ENCODE measurements at regions not wholly inside any gene's neighbourhood (a gene's known extent, or its start where the extent isn't known, plus 50 kb on each side); places are given as distances from the start of the nearest gene placed in this dataset.

DNA sequence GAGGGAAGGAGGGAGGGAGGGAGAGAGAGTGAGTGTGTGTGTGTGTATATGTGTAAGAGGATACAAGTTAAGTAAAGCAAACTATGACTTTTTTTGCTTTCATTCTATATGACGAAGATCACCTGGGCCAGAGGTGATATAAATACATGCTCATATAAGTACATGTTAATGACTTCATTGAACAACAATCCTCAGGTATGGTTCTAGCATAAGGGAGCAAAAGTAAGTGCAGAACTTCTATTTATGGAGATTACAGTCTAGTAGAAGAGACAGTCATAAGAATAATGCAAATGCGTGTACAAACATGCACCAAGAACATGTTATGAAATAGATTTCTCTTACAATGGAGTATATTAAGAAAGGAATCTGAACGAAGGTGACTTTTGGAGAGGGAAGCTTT lies 1804.0 kb downstream of the MAT2B start:
- CTCF ChIA-PET = no interaction called here
- POLR2A ChIA-PET = no interaction called here

More for the DNA sequence above, 1804.0 kb downstream of the MAT2B start:
- Mint-ChIP-seq H3K4me3 (no peak overlapping the region), H3K27me3 (ENCODE audit: low read depth) (no peaks in the 10 kb centered on the region), H3K4me1 (no peaks in the 10 kb centered on the region), H3K36me3 (0 out of 2 replicates have a peak, but pooled peaks cover 6% of the 10 kb centered on the region), H3K9me3 (peaks cover 25% of the 10 kb centered on the region), H3K27ac (no peak overlapping the region)
- DNase-seq (ENCODE audit: low spot score) = no peak
- no peak for ATAC-seq
- no peak for TF ChIP-seq ZNF396 (CRISPR knock-in tag; IDR thresholded peaks at IDR 0.05; ENCODE audit: borderline replicate concordance)
- TF ChIP-seq, protein P1, sequence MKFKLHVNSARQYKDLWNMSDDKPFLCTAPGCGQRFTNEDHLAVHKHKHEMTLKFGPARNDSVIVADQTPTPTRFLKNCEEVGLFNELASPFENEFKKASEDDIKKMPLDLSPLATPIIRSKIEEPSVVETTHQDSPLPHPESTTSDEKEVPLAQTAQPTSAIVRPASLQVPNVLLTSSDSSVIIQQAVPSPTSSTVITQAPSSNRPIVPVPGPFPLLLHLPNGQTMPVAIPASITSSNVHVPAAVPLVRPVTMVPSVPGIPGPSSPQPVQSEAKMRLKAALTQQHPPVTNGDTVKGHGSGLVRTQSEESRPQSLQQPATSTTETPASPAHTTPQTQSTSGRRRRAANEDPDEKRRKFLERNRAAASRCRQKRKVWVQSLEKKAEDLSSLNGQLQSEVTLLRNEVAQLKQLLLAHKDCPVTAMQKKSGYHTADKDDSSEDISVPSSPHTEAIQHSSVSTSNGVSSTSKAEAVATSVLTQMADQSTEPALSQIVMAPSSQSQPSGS (CRISPR knock-in tag; IDR thresholded peaks at IDR 0.05; ENCODE audit: borderline replicate concordance, low read depth) = no peak
- no peak for TF ChIP-seq SMAD4 (CRISPR knock-in tag; IDR thresholded peaks at IDR 0.05)
- TF ChIP-seq, protein P2, sequence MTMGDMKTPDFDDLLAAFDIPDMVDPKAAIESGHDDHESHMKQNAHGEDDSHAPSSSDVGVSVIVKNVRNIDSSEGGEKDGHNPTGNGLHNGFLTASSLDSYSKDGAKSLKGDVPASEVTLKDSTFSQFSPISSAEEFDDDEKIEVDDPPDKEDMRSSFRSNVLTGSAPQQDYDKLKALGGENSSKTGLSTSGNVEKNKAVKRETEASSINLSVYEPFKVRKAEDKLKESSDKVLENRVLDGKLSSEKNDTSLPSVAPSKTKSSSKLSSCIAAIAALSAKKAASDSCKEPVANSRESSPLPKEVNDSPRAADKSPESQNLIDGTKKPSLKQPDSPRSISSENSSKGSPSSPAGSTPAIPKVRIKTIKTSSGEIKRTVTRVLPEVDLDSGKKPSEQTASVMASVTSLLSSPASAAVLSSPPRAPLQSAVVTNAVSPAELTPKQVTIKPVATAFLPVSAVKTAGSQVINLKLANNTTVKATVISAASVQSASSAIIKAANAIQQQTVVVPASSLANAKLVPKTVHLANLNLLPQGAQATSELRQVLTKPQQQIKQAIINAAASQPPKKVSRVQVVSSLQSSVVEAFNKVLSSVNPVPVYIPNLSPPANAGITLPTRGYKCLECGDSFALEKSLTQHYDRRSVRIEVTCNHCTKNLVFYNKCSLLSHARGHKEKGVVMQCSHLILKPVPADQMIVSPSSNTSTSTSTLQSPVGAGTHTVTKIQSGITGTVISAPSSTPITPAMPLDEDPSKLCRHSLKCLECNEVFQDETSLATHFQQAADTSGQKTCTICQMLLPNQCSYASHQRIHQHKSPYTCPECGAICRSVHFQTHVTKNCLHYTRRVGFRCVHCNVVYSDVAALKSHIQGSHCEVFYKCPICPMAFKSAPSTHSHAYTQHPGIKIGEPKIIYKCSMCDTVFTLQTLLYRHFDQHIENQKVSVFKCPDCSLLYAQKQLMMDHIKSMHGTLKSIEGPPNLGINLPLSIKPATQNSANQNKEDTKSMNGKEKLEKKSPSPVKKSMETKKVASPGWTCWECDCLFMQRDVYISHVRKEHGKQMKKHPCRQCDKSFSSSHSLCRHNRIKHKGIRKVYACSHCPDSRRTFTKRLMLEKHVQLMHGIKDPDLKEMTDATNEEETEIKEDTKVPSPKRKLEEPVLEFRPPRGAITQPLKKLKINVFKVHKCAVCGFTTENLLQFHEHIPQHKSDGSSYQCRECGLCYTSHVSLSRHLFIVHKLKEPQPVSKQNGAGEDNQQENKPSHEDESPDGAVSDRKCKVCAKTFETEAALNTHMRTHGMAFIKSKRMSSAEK (CRISPR knock-in tag; IDR thresholded peaks at IDR 0.05; ENCODE audit: borderline replicate concordance) = no peak
- TF ChIP-seq, protein P3, sequence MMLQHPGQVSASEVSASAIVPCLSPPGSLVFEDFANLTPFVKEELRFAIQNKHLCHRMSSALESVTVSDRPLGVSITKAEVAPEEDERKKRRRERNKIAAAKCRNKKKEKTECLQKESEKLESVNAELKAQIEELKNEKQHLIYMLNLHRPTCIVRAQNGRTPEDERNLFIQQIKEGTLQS (CRISPR knock-in tag; conservative IDR thresholded peaks at IDR 0.05) = no peak
- no peak for TF ChIP-seq NFYB (CRISPR knock-in tag; conservative IDR thresholded peaks at IDR 0.05; ENCODE audit: low read depth)
- TF ChIP-seq, protein P4, sequence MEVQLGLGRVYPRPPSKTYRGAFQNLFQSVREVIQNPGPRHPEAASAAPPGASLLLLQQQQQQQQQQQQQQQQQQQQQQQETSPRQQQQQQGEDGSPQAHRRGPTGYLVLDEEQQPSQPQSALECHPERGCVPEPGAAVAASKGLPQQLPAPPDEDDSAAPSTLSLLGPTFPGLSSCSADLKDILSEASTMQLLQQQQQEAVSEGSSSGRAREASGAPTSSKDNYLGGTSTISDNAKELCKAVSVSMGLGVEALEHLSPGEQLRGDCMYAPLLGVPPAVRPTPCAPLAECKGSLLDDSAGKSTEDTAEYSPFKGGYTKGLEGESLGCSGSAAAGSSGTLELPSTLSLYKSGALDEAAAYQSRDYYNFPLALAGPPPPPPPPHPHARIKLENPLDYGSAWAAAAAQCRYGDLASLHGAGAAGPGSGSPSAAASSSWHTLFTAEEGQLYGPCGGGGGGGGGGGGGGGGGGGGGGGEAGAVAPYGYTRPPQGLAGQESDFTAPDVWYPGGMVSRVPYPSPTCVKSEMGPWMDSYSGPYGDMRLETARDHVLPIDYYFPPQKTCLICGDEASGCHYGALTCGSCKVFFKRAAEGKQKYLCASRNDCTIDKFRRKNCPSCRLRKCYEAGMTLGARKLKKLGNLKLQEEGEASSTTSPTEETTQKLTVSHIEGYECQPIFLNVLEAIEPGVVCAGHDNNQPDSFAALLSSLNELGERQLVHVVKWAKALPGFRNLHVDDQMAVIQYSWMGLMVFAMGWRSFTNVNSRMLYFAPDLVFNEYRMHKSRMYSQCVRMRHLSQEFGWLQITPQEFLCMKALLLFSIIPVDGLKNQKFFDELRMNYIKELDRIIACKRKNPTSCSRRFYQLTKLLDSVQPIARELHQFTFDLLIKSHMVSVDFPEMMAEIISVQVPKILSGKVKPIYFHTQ (CRISPR knock-in tag; IDR thresholded peaks at IDR 0.05) = no peak
- TF ChIP-seq TP53 (CRISPR knock-in tag; IDR thresholded peaks at IDR 0.05) = no peak
- no peak for TF ChIP-seq OVOL2 (CRISPR knock-in tag; IDR thresholded peaks at IDR 0.05; ENCODE audit: borderline replicate concordance)
- TF ChIP-seq FOXJ3 (CRISPR knock-in tag; IDR thresholded peaks at IDR 0.05; ENCODE audit: borderline replicate concordance) = no peak
- TF ChIP-seq ATF1 (CRISPR knock-in tag; IDR thresholded peaks at IDR 0.05) = no peak
- TF ChIP-seq, protein P5, sequence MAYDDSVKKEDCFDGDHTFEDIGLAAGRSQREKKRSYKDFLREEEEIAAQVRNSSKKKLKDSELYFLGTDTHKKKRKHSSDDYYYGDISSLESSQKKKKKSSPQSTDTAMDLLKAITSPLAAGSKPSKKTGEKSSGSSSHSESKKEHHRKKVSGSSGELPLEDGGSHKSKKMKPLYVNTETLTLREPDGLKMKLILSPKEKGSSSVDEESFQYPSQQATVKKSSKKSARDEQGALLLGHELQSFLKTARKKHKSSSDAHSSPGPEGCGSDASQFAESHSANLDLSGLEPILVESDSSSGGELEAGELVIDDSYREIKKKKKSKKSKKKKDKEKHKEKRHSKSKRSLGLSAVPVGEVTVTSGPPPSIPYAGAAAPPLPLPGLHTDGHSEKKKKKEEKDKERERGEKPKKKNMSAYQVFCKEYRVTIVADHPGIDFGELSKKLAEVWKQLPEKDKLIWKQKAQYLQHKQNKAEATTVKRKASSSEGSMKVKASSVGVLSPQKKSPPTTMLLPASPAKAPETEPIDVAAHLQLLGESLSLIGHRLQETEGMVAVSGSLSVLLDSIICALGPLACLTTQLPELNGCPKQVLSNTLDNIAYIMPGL (CRISPR knock-in tag; IDR thresholded peaks at IDR 0.05) = no peak
- TF ChIP-seq, protein P6, sequence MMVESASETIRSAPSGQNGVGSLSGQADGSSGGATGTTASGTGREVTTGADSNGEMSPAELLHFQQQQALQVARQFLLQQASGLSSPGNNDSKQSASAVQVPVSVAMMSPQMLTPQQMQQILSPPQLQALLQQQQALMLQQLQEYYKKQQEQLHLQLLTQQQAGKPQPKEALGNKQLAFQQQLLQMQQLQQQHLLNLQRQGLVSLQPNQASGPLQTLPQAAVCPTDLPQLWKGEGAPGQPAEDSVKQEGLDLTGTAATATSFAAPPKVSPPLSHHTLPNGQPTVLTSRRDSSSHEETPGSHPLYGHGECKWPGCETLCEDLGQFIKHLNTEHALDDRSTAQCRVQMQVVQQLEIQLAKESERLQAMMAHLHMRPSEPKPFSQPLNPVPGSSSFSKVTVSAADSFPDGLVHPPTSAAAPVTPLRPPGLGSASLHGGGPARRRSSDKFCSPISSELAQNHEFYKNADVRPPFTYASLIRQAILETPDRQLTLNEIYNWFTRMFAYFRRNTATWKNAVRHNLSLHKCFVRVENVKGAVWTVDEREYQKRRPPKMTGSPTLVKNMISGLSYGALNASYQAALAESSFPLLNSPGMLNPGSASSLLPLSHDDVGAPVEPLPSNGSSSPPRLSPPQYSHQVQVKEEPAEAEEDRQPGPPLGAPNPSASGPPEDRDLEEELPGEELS (CRISPR knock-in tag; IDR thresholded peaks at IDR 0.05) = no peak
- TF ChIP-seq JAZF1 (CRISPR knock-in tag; IDR thresholded peaks at IDR 0.05) = no peak
- TF ChIP-seq, protein P7, sequence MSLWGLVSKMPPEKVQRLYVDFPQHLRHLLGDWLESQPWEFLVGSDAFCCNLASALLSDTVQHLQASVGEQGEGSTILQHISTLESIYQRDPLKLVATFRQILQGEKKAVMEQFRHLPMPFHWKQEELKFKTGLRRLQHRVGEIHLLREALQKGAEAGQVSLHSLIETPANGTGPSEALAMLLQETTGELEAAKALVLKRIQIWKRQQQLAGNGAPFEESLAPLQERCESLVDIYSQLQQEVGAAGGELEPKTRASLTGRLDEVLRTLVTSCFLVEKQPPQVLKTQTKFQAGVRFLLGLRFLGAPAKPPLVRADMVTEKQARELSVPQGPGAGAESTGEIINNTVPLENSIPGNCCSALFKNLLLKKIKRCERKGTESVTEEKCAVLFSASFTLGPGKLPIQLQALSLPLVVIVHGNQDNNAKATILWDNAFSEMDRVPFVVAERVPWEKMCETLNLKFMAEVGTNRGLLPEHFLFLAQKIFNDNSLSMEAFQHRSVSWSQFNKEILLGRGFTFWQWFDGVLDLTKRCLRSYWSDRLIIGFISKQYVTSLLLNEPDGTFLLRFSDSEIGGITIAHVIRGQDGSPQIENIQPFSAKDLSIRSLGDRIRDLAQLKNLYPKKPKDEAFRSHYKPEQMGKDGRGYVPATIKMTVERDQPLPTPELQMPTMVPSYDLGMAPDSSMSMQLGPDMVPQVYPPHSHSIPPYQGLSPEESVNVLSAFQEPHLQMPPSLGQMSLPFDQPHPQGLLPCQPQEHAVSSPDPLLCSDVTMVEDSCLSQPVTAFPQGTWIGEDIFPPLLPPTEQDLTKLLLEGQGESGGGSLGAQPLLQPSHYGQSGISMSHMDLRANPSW (CRISPR knock-in tag; conservative IDR thresholded peaks at IDR 0.05; ENCODE audit: low read depth) = no peak
